Peyer's patch (tissue), 4 donors: ENCODE measurements at regions not wholly inside any gene's neighbourhood (a gene's known extent, or its start where the extent isn't known, plus 50 kb on each side); places are given as distances from the start of the nearest gene placed in this dataset.

Source experiments
- CTCF ChIP-seq, 6 experiments: fragments of 450-650 bp in 4 of 6; fragments of 200-600 bp in 2 of 6; sonication (generic) in 1 of 6; IDR thresholded peaks; one replicate each; pipeline ENCODE4 v1.5.1; 2017 to 2019; ENCODE audit warnings: antibody characterized with exemption in 6 of 6, mild to moderate bottlenecking in 3 of 6, moderate library complexity in 1 of 6
- POLR2A ChIP-seq, 2 donors: fragments of 450-650 bp; IDR thresholded peaks; one replicate each; pipeline ENCODE4 v1.5.1; 2017; ENCODE audit warnings: antibody characterized with exemption in 2 of 2, mild to moderate bottlenecking in 2 of 2, moderate library complexity in 2 of 2

GRCh38 chr10:4069491-4069890, 284.5 kb upstream of the KLF6 start:
- TF ChIP-seq CTCF (IDR thresholded peaks at IDR 0.05) (no peak), POLR2A (IDR thresholded peaks at IDR 0.05) (no peak)
